HG02571 (cell line): ENCODE measurements at regions not wholly inside any gene's neighbourhood (a gene's known extent, or its start where the extent isn't known, plus 50 kb on each side); places are given as distances from the start of the nearest gene placed in this dataset.
A peak's percentile ranks its signal among the peaks of the same experiment; 100 is the strongest.

Experiments used
- ATAC-seq: cut with Tn5 transposase; IDR thresholded peaks from one replicate; pipeline ENCODE4 v1.9.1; 2021; ENCODE audit warnings: mild to moderate bottlenecking, moderate library complexity; ENCODE audit not compliant: unreplicated experiment

- ATAC-seq: no peak
These were observed 96.2 kb upstream of the SIRPA start for GRCh38 chr20:1798982-1799381.

- ATAC-seq: no peak
These were observed 101.4 kb upstream of the SIRPA start for GRCh38 chr20:1793821-1794220.

- no peak for ATAC-seq
These were observed 102.9 kb upstream of the SIRPA start for GRCh38 chr20:1792274-1792673.

GRCh38 chr20:1790386-1790785, 104.8 kb upstream of the SIRPA start:
- no peak for ATAC-seq

- ATAC-seq: no peak
These were observed 107.2 kb upstream of the SIRPA start for GRCh38 chr20:1788044-1788443.

- no peak for ATAC-seq
These were observed 108.7 kb upstream of the SIRPA start for GRCh38 chr20:1786486-1786885.

- ATAC-seq: no peak
These were observed 110.6 kb upstream of the SIRPA start for GRCh38 chr20:1784586-1784985.

GRCh38 chr20:1783245-1783644, 112.0 kb upstream of the SIRPA start:
- ATAC-seq: no peak

- ATAC-seq: no peak
These were observed 113.0 kb upstream of the SIRPA start for GRCh38 chr20:1782181-1782580.

GRCh38 chr20:1779567-1779966, 115.6 kb upstream of the SIRPA start:
- ATAC-seq: no peak

GRCh38 chr20:1778338-1778737, 116.9 kb upstream of the SIRPA start:
- no peak for ATAC-seq

GRCh38 chr20:1777476-1777820, 117.8 kb upstream of the SIRPA start:
- ATAC-seq: no peak

- ATAC-seq: peak; percentile 93
These were observed 118.3 kb upstream of the SIRPA start for GRCh38 chr20:1776681-1777475.

- no peak for ATAC-seq
These were observed 117.5 kb upstream of the SIRPG start for GRCh38 chr20:1775117-1775516.

GRCh38 chr20:1774479-1774878, 116.9 kb upstream of the SIRPG start:
- no peak for ATAC-seq

- ATAC-seq: no peak
These were observed 116.2 kb upstream of the SIRPG start for GRCh38 chr20:1773816-1774215.

GRCh38 chr20:1769491-1769890, 111.9 kb upstream of the SIRPG start:
- ATAC-seq: no peak

GRCh38 chr20:1766731-1767130, 109.2 kb upstream of the SIRPG start:
- no peak for ATAC-seq

GRCh38 chr20:1764136-1765033, 106.8 kb upstream of the SIRPG start:
- peak; percentile 62 for ATAC-seq

- ATAC-seq: no peak
These were observed 104.0 kb upstream of the SIRPG start for GRCh38 chr20:1761598-1761997.

GRCh38 chr20:1761116-1761515, 103.5 kb upstream of the SIRPG start:
- no peak for ATAC-seq

GRCh38 chr20:1758765-1759164, 101.2 kb upstream of the SIRPG start:
- ATAC-seq: no peak
